ENCODE measurements at regions not wholly inside any gene's neighbourhood (a gene's known extent, or its start where the extent isn't known, plus 50 kb on each side); places are given as distances from the start of the nearest gene placed in this dataset.
A peak's percentile ranks its signal among the peaks of the same experiment; 100 is the strongest.

GRCh38 chr11:95297680-95298452, 66.9 kb upstream of the SESN3 start:
- peak; percentile 55 for DNase-seq

- DNase-seq: peak; percentile 89
These were observed 65.6 kb upstream of the SESN3 start for GRCh38 chr11:95296621-95297025.

- peak; percentile 89 for DNase-seq
These were observed 65.2 kb upstream of the SESN3 start for GRCh38 chr11:95296165-95296564.

GRCh38 chr11:95295382-95296149, 64.6 kb upstream of the SESN3 start:
- peak; percentile 50 for DNase-seq

- DNase-seq: no peak
These were observed 63.7 kb upstream of the SESN3 start for GRCh38 chr11:95294701-95295100.

- no peak for DNase-seq
These were observed 62.1 kb upstream of the SESN3 start for GRCh38 chr11:95293116-95293515.

- DNase-seq: no peak
These were observed 60.9 kb upstream of the SESN3 start for GRCh38 chr11:95291946-95292345.

- DNase-seq: peak; percentile 69
These were observed 58.5 kb upstream of the SESN3 start for GRCh38 chr11:95289378-95290101.

GRCh38 chr11:95284057-95285052, 53.4 kb upstream of the SESN3 start:
- DNase-seq: peak; percentile 18

- no peak for DNase-seq
These were observed 52.6 kb upstream of the SESN3 start for GRCh38 chr11:95283650-95284049.

- no peak for DNase-seq
These were observed 52.1 kb upstream of the SESN3 start for GRCh38 chr11:95283146-95283545.

- DNase-seq: peak; percentile 17
These were observed 51.3 kb upstream of the SESN3 start for GRCh38 chr11:95282291-95282751.
